AG04450 (cell line): ENCODE measurements at regions not wholly inside any gene's neighbourhood (a gene's known extent, or its start where the extent isn't known, plus 50 kb on each side); places are given as distances from the start of the nearest gene placed in this dataset.

Experiments
- CTCF ChIA-PET: fragments of 300-600, 350-600 bp; formaldehyde crosslinking; extraction: SDS; loops from one replicate; lab custom pipeline; 2022; ENCODE audit warnings: antibody characterized with exemption, inconsistent platforms; lab: Charles Lee
- POLR2A ChIA-PET: fragments of 350-600 bp; formaldehyde crosslinking; extraction: SDS; loops from one replicate; lab custom pipeline; 2021; ENCODE audit warnings: antibody characterized with exemption, inconsistent platforms; lab: Yijun Ruan, JAX
- DNase-seq: peaks from one replicate; pipeline ENCODE4 v3.0.0-alpha.2; 2011; ENCODE audit warnings: low read depth, low spot score
- H3K27ac ChIP-seq: one replicate; pipeline ENCODE4 v1.5.1; 2012; ENCODE audit warnings: low read depth, low read length, control low read depth
- H3K27me3 ChIP-seq: one replicate; pipeline ENCODE4 v1.6.0; 2012; ENCODE audit warnings: low read length; ENCODE audit not compliant: control insufficient read depth, insufficient read depth
- H3K4me3 ChIP-seq: 2 replicates; pipeline ENCODE4 v1.5.1; 2011; ENCODE audit warnings: mild to moderate bottlenecking, low read depth, low read length, control low read depth
- H3K9me3 ChIP-seq: 2 replicates; pipeline ENCODE4 v1.5.1; 2012; ENCODE audit warnings: low read length; ENCODE audit not compliant: control insufficient read depth, insufficient read depth
- CTCF ChIP-seq: IDR thresholded peaks from 2 replicates; pipeline ENCODE4 v1.5.1; 2011; ENCODE audit warnings: low read depth, low read length, control low read depth, inconsistent platforms

- no peak overlapping the region for H3K4me3 ChIP-seq
- peak overlapping the region; percentile 54 for H3K27ac ChIP-seq
- DNase-seq, result peak; percentile 65
- no peaks in the 10 kb centered on the region; the same call in 1 of the 2 replicates for H3K9me3 ChIP-seq
- TF ChIP-seq CTCF, result no peak
- CTCF ChIA-PET, result no interaction called here
- POLR2A ChIA-PET, result interaction anchor here (1.2 kb wide), 1 partner anchor 15 kb away, joined by 3 read pairs; no protein-coding TSS in a partner anchor
- no peaks in the 10 kb centered on the region for H3K27me3 ChIP-seq
Measured at GRCh38 chr13:50401049-50401505, 385.8 kb downstream of the KCNRG start.

GRCh38 chr13:50401721-50402465 is 386.6 kb downstream of the KCNRG start:
- H3K4me3 ChIP-seq, result no peak overlapping the region
- no peak for DNase-seq
- no peaks in the 10 kb centered on the region for H3K27me3 ChIP-seq
- no peaks in the 10 kb centered on the region for H3K9me3 ChIP-seq
- TF ChIP-seq CTCF, result no peak
- ChIA-PET POLR2A (interaction anchor here (1.2 kb wide), 1 partner anchor 15 kb away, joined by 3 read pairs; no protein-coding TSS in a partner anchor), CTCF (interaction anchor here (0.8 kb wide), 1 partner anchor 9 kb away, joined by 3 read pairs; no protein-coding TSS in a partner anchor)
- peak overlapping the region; percentile 54 for H3K27ac ChIP-seq

GRCh38 chr13:50403311-50403710 is 388.1 kb downstream of the KCNRG start:
- DNase-seq, result no peak
- CTCF ChIA-PET, result no interaction called here
- Histone ChIP-seq H3K4me3 (no peak overlapping the region), H3K27me3 (no peaks in the 10 kb centered on the region), H3K9me3 (no peaks in the 10 kb centered on the region), H3K27ac (no peak overlapping the region)
- no peak for TF ChIP-seq CTCF
- POLR2A ChIA-PET, result no interaction called here

- no peak overlapping the region for H3K4me3 ChIP-seq
- no peaks in the 10 kb centered on the region for H3K27me3 ChIP-seq
- no peak overlapping the region for H3K27ac ChIP-seq
- H3K9me3 ChIP-seq, result no peaks in the 10 kb centered on the region
- POLR2A ChIA-PET, result no interaction called here
- CTCF ChIA-PET, result no interaction called here
- DNase-seq, result no peak
- no peak for TF ChIP-seq CTCF
Measured at GRCh38 chr13:50404116-50404515, 388.9 kb downstream of the KCNRG start.

- ChIA-PET CTCF (no interaction called here), POLR2A (no interaction called here)
- Histone ChIP-seq H3K27ac (no peak overlapping the region), H3K27me3 (no peaks in the 10 kb centered on the region), H3K9me3 (no peaks in the 10 kb centered on the region), H3K4me3 (no peak overlapping the region)
- DNase-seq, result no peak
- TF ChIP-seq CTCF, result no peak
Measured at GRCh38 chr13:50404769-50405168, 389.5 kb downstream of the KCNRG start.
